ENCODE measurements at regions not wholly inside any gene's neighbourhood (a gene's known extent, or its start where the extent isn't known, plus 50 kb on each side); places are given as distances from the start of the nearest gene placed in this dataset.

GRCh38 chr18:70554854-70555445, 266.1 kb downstream of the SOCS6 start:
- TF ChIP-seq POLR2A (IDR thresholded peaks at IDR 0.05; ENCODE audit: insufficient read depth in 1 of 2, low read depth in 2 of 2, low read length in 2 of 2) (no peak), HOXA7 (CRISPR knock-in tag; IDR thresholded peaks at IDR 0.05) (no peak), CTCF (CRISPR knock-in tag; IDR thresholded peaks at IDR 0.05) (no peak), KLF12 (CRISPR knock-in tag; IDR thresholded peaks at IDR 0.05; ENCODE audit: borderline replicate concordance) (no peak)

All from HepG2 (cell line).